ENCODE measurements at regions not wholly inside any gene's neighbourhood (a gene's known extent, or its start where the extent isn't known, plus 50 kb on each side); places are given as distances from the start of the nearest gene placed in this dataset.

DNA sequence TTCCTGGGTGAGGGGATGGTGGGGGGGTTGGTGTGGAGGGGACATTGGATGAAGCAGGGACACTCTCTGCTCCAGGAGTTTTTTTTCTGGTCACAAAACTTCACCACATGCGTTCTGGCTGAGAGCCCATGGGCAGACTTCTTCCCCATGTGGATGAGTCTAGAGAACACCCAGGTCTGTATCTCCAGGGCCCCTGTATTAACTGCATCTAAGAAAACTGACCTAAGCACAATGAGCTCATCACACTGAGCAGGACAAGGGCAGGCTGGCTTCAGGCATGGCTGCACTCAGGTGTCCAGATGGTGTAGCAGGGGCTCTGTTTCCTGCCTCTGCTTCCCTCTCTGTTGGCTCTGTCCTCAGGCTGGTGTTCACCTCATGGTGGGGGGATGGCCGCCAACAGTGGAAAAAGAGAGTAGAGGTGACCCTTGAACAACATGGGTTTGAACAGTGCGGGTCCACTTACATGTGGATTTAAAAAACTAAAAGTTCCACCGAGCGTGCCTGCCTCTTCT is 85.3 kb upstream of the STC2 start:
- H3K27ac ChIP-seq: no peak overlapping the region
- intact Hi-C loops (cut with DNase I; ENCODE audit: low total_unique reads): no loop called here
- no peaks in the 10 kb centered on the region for H3K9me3 ChIP-seq
- H3K4me1 ChIP-seq: no peaks in the 10 kb centered on the region
- H3K36me3 ChIP-seq: no peaks in the 10 kb centered on the region
- no peak for DNase-seq
- H3K27me3 ChIP-seq: no peaks in the 10 kb centered on the region
- TF ChIP-seq, protein P1, sequence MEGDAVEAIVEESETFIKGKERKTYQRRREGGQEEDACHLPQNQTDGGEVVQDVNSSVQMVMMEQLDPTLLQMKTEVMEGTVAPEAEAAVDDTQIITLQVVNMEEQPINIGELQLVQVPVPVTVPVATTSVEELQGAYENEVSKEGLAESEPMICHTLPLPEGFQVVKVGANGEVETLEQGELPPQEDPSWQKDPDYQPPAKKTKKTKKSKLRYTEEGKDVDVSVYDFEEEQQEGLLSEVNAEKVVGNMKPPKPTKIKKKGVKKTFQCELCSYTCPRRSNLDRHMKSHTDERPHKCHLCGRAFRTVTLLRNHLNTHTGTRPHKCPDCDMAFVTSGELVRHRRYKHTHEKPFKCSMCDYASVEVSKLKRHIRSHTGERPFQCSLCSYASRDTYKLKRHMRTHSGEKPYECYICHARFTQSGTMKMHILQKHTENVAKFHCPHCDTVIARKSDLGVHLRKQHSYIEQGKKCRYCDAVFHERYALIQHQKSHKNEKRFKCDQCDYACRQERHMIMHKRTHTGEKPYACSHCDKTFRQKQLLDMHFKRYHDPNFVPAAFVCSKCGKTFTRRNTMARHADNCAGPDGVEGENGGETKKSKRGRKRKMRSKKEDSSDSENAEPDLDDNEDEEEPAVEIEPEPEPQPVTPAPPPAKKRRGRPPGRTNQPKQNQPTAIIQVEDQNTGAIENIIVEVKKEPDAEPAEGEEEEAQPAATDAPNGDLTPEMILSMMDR (IDR thresholded peaks at IDR 0.05): no peak
- TF ChIP-seq POLR2A (IDR thresholded peaks at IDR 0.05): no peak
- H3K4me3 ChIP-seq: no peak overlapping the region

DNA sequence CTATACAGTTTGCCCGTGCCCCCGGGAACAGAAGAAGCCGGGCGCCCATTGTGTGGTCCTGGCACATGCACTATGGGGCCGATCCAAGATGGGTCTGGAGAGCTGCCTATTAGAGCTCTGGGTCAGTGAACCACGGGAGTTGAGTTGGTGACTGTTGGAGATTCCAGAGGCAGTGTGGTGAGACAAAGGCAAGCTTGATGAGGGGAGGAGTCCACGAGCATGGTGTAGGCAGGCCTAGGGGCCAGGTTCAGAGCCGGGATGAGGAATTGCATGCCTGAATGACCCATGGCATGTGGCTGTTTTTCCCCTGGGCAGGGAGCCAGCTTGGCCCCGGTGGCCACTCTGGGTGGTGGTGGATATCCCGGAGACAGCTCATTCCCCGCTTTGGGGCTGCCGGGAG is 84.4 kb upstream of the STC2 start:
- Histone ChIP-seq H3K4me3 (no peak overlapping the region), H3K27ac (no peak overlapping the region), H3K36me3 (no peaks in the 10 kb centered on the region), H3K27me3 (no peaks in the 10 kb centered on the region), H3K4me1 (no peaks in the 10 kb centered on the region), H3K9me3 (no peaks in the 10 kb centered on the region)
- DNase-seq: no peak
- TF ChIP-seq, protein P1 (IDR thresholded peaks at IDR 0.05): no peak
- TF ChIP-seq POLR2A (IDR thresholded peaks at IDR 0.05): no peak
- intact Hi-C loops (cut with DNase I; ENCODE audit: low total_unique reads): no loop called here

DNA sequence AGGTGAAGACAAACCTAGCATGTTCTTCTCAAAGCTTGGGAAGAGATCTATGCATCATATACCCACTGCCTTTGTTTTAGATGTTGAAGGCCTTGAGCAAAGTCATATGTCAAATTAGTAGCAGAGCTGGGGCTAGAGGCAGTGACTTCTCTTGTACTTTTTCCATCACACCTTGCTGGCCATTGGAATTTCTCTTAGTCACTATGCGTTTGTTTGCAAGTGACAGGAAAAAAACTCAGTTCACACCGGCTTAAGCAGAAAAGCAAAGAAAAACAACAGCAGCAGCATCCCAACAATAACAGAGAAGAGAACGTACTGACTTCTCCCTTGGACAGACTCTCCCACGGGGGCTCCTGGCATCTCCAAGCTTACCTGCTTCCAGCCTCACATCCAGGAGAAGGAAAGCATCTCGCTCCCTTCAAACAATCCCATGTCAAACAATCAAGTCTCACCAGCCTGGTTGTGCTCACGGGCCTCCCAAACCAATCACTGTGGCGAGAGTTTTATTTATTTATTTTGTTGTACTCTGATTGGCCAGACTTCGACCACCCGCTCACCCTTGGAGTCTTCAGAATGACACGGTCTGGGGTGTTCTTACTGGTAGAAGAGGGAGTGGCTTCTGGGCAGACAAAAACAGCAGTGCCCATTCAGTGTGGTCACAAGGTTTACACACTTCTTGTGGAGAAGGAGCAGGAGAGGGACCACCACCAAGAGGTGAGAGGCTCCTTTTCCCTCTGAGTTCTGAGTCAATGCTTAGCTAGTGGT is 83.8 kb upstream of the STC2 start:
- H3K9me3 ChIP-seq: no peaks in the 10 kb centered on the region
- no peak for TF ChIP-seq POLR2A (IDR thresholded peaks at IDR 0.05)
- no peak overlapping the region for H3K27ac ChIP-seq
- no peak for DNase-seq
- intact Hi-C loops (cut with DNase I; ENCODE audit: low total_unique reads): no loop called here
- no peaks in the 10 kb centered on the region for H3K4me1 ChIP-seq
- H3K27me3 ChIP-seq: no peaks in the 10 kb centered on the region
- H3K4me3 ChIP-seq: no peak overlapping the region
- no peaks in the 10 kb centered on the region for H3K36me3 ChIP-seq

DNA sequence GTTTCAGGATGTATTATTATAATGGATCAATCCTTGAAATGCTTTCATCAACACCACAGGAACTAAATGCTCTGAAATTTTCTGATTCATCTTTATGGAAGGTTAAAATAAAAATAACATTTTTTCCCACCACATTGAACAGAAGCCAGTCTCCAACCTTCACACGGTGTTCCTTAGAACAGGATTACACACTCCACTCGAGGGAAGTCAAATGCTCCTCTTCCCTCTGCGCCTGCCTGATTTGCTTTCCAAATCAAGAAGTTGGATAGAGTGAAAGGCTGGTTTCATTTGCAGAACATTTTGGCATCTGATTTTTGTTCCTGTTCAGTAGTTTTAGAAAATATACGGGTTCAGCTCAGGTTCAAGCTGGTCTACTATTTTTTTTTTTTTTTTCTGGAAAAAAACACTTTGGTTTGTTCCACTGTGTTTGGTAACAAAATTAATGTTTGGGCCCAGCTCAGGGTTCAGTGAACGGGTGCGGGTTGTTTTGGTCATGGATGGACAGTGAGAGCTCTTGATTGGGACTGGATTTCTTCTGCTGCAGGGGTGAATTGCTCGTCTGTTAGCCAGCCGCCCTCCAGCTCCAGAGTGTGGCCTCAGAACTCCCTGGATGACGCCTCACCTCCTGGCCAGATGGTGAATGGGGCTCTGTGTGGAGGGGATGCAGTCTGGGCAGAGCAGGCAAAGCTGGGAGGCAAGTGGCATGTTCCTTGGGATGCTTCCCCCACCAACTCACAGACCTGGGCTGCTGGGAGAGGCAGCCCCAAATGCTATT is 82.4 kb upstream of the STC2 start:
- TF ChIP-seq, protein P1 (IDR thresholded peaks at IDR 0.05): no peak
- TF ChIP-seq POLR2A (IDR thresholded peaks at IDR 0.05): no peak
- Histone ChIP-seq H3K9me3 (no peaks in the 10 kb centered on the region), H3K4me3 (no peak overlapping the region), H3K27me3 (no peaks in the 10 kb centered on the region), H3K4me1 (no peaks in the 10 kb centered on the region), H3K36me3 (no peaks in the 10 kb centered on the region), H3K27ac (no peak overlapping the region)
- DNase-seq: no peak
- intact Hi-C loops (cut with DNase I; ENCODE audit: low total_unique reads): no loop called here

DNA sequence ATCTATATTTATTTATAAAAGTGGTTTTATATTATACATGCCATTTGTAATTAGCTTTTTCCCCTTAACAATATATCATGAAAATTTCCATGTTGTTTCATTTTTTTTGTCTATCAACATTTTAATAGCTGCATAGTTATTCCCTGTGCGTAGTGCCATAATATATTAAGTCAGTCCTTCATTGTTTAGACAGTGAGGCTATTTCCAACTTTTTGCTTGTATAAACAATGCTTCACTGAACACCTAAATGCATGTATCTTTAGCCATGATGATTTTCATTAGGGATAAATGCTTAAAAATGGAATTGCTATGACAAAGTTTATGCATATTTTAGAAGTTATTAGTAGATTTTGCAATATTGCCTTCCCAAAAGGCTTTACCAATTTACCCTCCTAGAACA is 80.7 kb upstream of the STC2 start:
- H3K36me3 ChIP-seq: no peaks in the 10 kb centered on the region
- intact Hi-C loops (cut with DNase I; ENCODE audit: low total_unique reads): no loop called here
- TF ChIP-seq, protein P1 (IDR thresholded peaks at IDR 0.05): no peak
- TF ChIP-seq POLR2A (IDR thresholded peaks at IDR 0.05): no peak
- H3K27me3 ChIP-seq: no peaks in the 10 kb centered on the region
- no peaks in the 10 kb centered on the region for H3K9me3 ChIP-seq
- no peak overlapping the region for H3K4me3 ChIP-seq
- no peak overlapping the region for H3K27ac ChIP-seq
- H3K4me1 ChIP-seq: no peaks in the 10 kb centered on the region
- no peak for DNase-seq
